IMR-90 (cell line): ENCODE measurements at regions not wholly inside any gene's neighbourhood (a gene's known extent, or its start where the extent isn't known, plus 50 kb on each side); places are given as distances from the start of the nearest gene placed in this dataset.

Experiments
- ATAC-seq: fragments of 200-7000 bp; cut with Tn5 transposase; 2 replicates; pipeline ENCODE4 v1.9.1; 2020; ENCODE audit warnings: low read depth, mild to moderate bottlenecking, moderate library complexity
- BruUV-seq: library from RNA; stranded (reverse); fragments of 400-500 nt; replicated peaks from 2 replicates; lab custom pipeline; 2021; lab: Mats Ljungman, UMichigan
- CTCF ChIA-PET: fragments of 300-600 bp; formaldehyde crosslinking; extraction: SDS; loops from one replicate; lab custom pipeline; 2021; ENCODE audit warnings: antibody characterized with exemption; lab: Yijun Ruan, JAX
- POLR2A ChIA-PET: fragments of 300-600 bp; sonication (Branson Sonifier 250); formaldehyde crosslinking; loops from one replicate; lab custom pipeline; 2022; ENCODE audit warnings: antibody characterized with exemption; ENCODE audit not compliant: unreplicated experiment; lab: Charles Lee
- DNase-seq: peaks from one replicate; pipeline ENCODE4 v3.0.0; 2013
- H2AFZ ChIP-seq: replicated peaks from 2 replicates; pipeline ENCODE3; 2013; ENCODE audit warnings: low read length, mild to moderate bottlenecking; ENCODE audit not compliant: poor library complexity
- H2AK5ac ChIP-seq: 2 replicates; pipeline ENCODE4 v1.6.1; 2013; ENCODE audit warnings: low read depth, low read length, inconsistent platforms
- H2AK9ac ChIP-seq: replicated peaks from 2 replicates; pipeline ENCODE3; 2013; ENCODE audit warnings: mild to moderate bottlenecking, low read depth, low read length, moderate library complexity; ENCODE audit not compliant: poor library complexity
- H2BK120ac ChIP-seq: 2 replicates; pipeline ENCODE4 v1.6.1; 2013; ENCODE audit warnings: low read depth, low read length, inconsistent platforms
- H2BK15ac ChIP-seq: 3 replicates; pipeline ENCODE4 v1.6.1; 2013; ENCODE audit warnings: low read depth, low read length, inconsistent platforms
- H2BK20ac ChIP-seq: 2 replicates; pipeline ENCODE4 v1.6.1; 2013; ENCODE audit warnings: low read depth, mild to moderate bottlenecking, inconsistent platforms, low read length, moderate library complexity
- H2BK5ac ChIP-seq: 2 replicates; pipeline ENCODE4 v1.6.1; 2013; ENCODE audit warnings: mild to moderate bottlenecking, low read depth, low read length, inconsistent platforms; ENCODE audit not compliant: poor library complexity, severe bottlenecking
- H3K14ac ChIP-seq: replicated peaks from 2 replicates; pipeline ENCODE4 v1.6.1; 2013; ENCODE audit warnings: low read depth, low read length, inconsistent platforms
- H3K18ac ChIP-seq: 2 replicates; pipeline ENCODE4 v1.6.1; 2013; ENCODE audit warnings: low read depth, low read length, control low read depth
- H3K23ac ChIP-seq: 2 replicates; pipeline ENCODE4 v1.6.1; 2013; ENCODE audit warnings: low read depth, low read length, inconsistent platforms
- H3K27ac ChIP-seq: 2 replicates; pipeline ENCODE4 v1.5.1; 2013; ENCODE audit warnings: mild to moderate bottlenecking, control low read depth, low read length; ENCODE audit not compliant: insufficient read depth
- H3K27me3 ChIP-seq: 2 replicates; pipeline ENCODE4 v1.6.1; 2013; ENCODE audit warnings: low read length; ENCODE audit not compliant: control insufficient read depth, insufficient read depth
- H3K36me3 ChIP-seq: 2 replicates; pipeline ENCODE4 v1.6.1; 2013; ENCODE audit warnings: low read length, mixed read lengths; ENCODE audit not compliant: control insufficient read depth, insufficient read depth
- H3K4ac ChIP-seq: 2 replicates; pipeline ENCODE4 v1.6.1; 2013; ENCODE audit warnings: low read depth, low read length, inconsistent platforms
- H3K4me1 ChIP-seq: 2 replicates; pipeline ENCODE4 v1.6.1; 2013; ENCODE audit warnings: low read length, mixed read lengths; ENCODE audit not compliant: control insufficient read depth, insufficient read depth
- H3K4me2 ChIP-seq: 2 replicates; pipeline ENCODE4 v1.6.1; 2013; ENCODE audit warnings: low read depth, mild to moderate bottlenecking, control low read depth, low read length, moderate library complexity
- H3K4me3 ChIP-seq: 2 replicates; pipeline ENCODE4 v1.5.1; 2013; ENCODE audit warnings: low read depth, mild to moderate bottlenecking, control low read depth, low read length, moderate library complexity; ENCODE audit not compliant: insufficient read depth
- H3K56ac ChIP-seq: 2 replicates; pipeline ENCODE4 v1.6.1; 2013; ENCODE audit warnings: low read length, inconsistent platforms; ENCODE audit not compliant: insufficient read depth; ENCODE audit errors: extremely low read depth
- H3K79me1 ChIP-seq, 2 experiments: 2 replicates each; pipeline ENCODE4 v1.6.1; 2013; ENCODE audit warnings: low read length in 2 of 2, inconsistent platforms in 1 of 2, low read depth in 1 of 2
- H3K9ac ChIP-seq: 2 replicates; pipeline ENCODE4 v1.6.1; 2013; ENCODE audit warnings: low read depth, low read length, control low read depth
- H3K9me1 ChIP-seq: 2 replicates; pipeline ENCODE4 v1.6.1; 2013; ENCODE audit warnings: low read length, inconsistent platforms; ENCODE audit not compliant: insufficient read depth
- H3K9me3 ChIP-seq: 2 replicates; pipeline ENCODE4 v1.6.1; 2013; ENCODE audit warnings: low read length; ENCODE audit not compliant: control insufficient read depth, insufficient read depth
- H4K20me1 ChIP-seq: 2 replicates; pipeline ENCODE4 v1.6.1; 2013; ENCODE audit warnings: low read length, inconsistent platforms; ENCODE audit not compliant: insufficient read depth
- H4K5ac ChIP-seq: 2 replicates; pipeline ENCODE4 v1.6.1; 2013; ENCODE audit warnings: mild to moderate bottlenecking, low read depth, low read length, control low read depth
- H4K8ac ChIP-seq, 2 experiments: 2 replicates each; pipeline ENCODE4 v1.6.1; 2013; ENCODE audit warnings: low read depth in 2 of 2, low read length in 2 of 2, control low read depth in 1 of 2, inconsistent platforms in 1 of 2
- H4K91ac ChIP-seq: 2 replicates; pipeline ENCODE4 v1.6.1; 2013; ENCODE audit warnings: low read depth, low read length, inconsistent platforms; ENCODE audit not compliant: insufficient read depth
- CEBPB ChIP-seq: IDR thresholded peaks from 2 replicates; pipeline ENCODE4 v1.6.1; 2012; ENCODE audit warnings: low read depth, low read length, improper control_type of control experiment
- ELK1 ChIP-seq: fragments of 150-350 bp; IDR thresholded peaks from 2 replicates; pipeline ENCODE4 v1.6.1; 2016; ENCODE audit warnings: low read depth, mild to moderate bottlenecking, low read length, moderate library complexity, borderline replicate concordance
- FOS ChIP-seq: fragments of 150-350 bp; IDR thresholded peaks from 2 replicates; pipeline ENCODE4 v1.6.1; 2016; ENCODE audit warnings: low read depth, low read length
- POLR2A ChIP-seq: IDR thresholded peaks from 2 replicates; pipeline ENCODE4 v1.6.1; 2012; ENCODE audit warnings: mild to moderate bottlenecking, low read depth, low read length
- RAD21 ChIP-seq: IDR thresholded peaks from 2 replicates; pipeline ENCODE4 v1.6.1; 2012; ENCODE audit warnings: low read length, improper control_type of control experiment
- RCOR1 ChIP-seq: IDR thresholded peaks from 2 replicates; pipeline ENCODE4 v1.6.1; 2012; ENCODE audit warnings: mild to moderate bottlenecking, low read length, improper control_type of control experiment; ENCODE audit not compliant: insufficient replicate concordance
- WGBS, 2 experiments: methylation state at CpG; one replicate each; pipeline versions ENCODE4 v1.1.5 to v1.1.7; 2013; ENCODE audit warnings: missing lambda C conversion rate in 2 of 2; ENCODE audit not compliant: insufficient read length in 1 of 2; ENCODE audit errors: extremely low coverage in 2 of 2; 5-methylcytosine and 5-hydroxymethylcytosine counted together
- dilution Hi-C: fragments of 300-500 bp; cut with HindIII; formaldehyde crosslinking; loops from one replicate; pipeline ENCODE4 v1.14.3; 2018; ENCODE audit warnings: low sequenced_read_pairs; ENCODE audit not compliant: unreplicated experiment
- in situ Hi-C: fragments of 300-500 bp; cut with MboI; formaldehyde crosslinking; loops from 3 replicates; pipeline ENCODE4 v1.14.3; 2019; ENCODE audit warnings: low sequenced_read_pairs, inconsistent platforms, mixed read lengths
- intact Hi-C: fragments of 100-400 bp; cut with micrococcal nuclease; formaldehyde crosslinking; loops from 2 replicates; pipeline ENCODE4 v1.10.0; 2022

GRCh38 chr2:36300697-36301096 is 54.9 kb upstream of the CRIM1 start:
- no peak overlapping the region for H2BK20ac ChIP-seq
- no peak overlapping the region for H3K4ac ChIP-seq
- no peaks in the 10 kb centered on the region for H3K79me1 ChIP-seq
- H2BK5ac ChIP-seq = no peak overlapping the region
- H3K36me3 ChIP-seq = no peaks in the 10 kb centered on the region
- no peak overlapping the region for H3K27ac ChIP-seq
- no peak overlapping the region for H3K4me3 ChIP-seq
- ChIA-PET POLR2A (no interaction called here), CTCF (no interaction called here)
- DNase-seq (no peak), ATAC-seq (no peak)
- peaks cover 5% of the 10 kb centered on the region; the same call in 1 of the 2 replicates for H3K27me3 ChIP-seq
- H3K23ac ChIP-seq = no peak overlapping the region
- no peak overlapping the region for H2BK15ac ChIP-seq
- WGBS, 2 experiments = no CpG with 5 or more reads among the region's 5 CpGs
- H3K4me2 ChIP-seq = no peak overlapping the region
- no peak overlapping the region for H4K8ac ChIP-seq
- no peak overlapping the region for H3K14ac ChIP-seq
- in situ Hi-C loops = no loop called here
- H2BK120ac ChIP-seq = no peak overlapping the region
- H3K9ac ChIP-seq = no peak overlapping the region
- H3K56ac ChIP-seq = no peak overlapping the region
- TF ChIP-seq RCOR1 = no peak
- TF ChIP-seq CEBPB = no peak
- TF ChIP-seq RAD21 = no peak
- no peak for TF ChIP-seq ELK1
- no peak for TF ChIP-seq POLR2A
- no peak for TF ChIP-seq FOS
- H3K9me3 ChIP-seq = no peaks in the 10 kb centered on the region
- no peak overlapping the region for H4K91ac ChIP-seq
- no peak overlapping the region for H2AK9ac ChIP-seq
- no peaks in the 10 kb centered on the region for H4K20me1 ChIP-seq
- H2AK5ac ChIP-seq = no peak overlapping the region
- intact Hi-C loops = no loop called here
- no TSS peak for BruUV-seq
- no peak overlapping the region for H2AFZ ChIP-seq
- H3K4me1 ChIP-seq = no peaks in the 10 kb centered on the region
- no peak overlapping the region for H4K5ac ChIP-seq
- dilution Hi-C loops = no loop called here
- H3K9me1 ChIP-seq = no peaks in the 10 kb centered on the region
- H3K18ac ChIP-seq = no peak overlapping the region
